Esophagus squamous epithelium (tissue), 5 donors: ENCODE measurements at regions not wholly inside any gene's neighbourhood (a gene's known extent, or its start where the extent isn't known, plus 50 kb on each side); places are given as distances from the start of the nearest gene placed in this dataset.

Experiments used
- DNase-seq: peaks from one replicate; lab custom pipeline; 2025; lab: John Stamatoyannopoulos, UW
- H3K27ac ChIP-seq, 4 donors: fragments of 200-600 bp; sonication (generic); one replicate each; pipeline ENCODE4 v1.5.1; 2016 to 2019; ENCODE audit warnings: mild to moderate bottlenecking in 1 of 4
- H3K27me3 ChIP-seq, 4 donors: fragments of 200-600 bp; sonication (generic); 1 replicate in 3 of 4; 2 replicates in 1 of 4; pipeline versions ENCODE4 v1.5.1 to v1.6.0; 2017 to 2021; ENCODE audit warnings: antibody characterized with exemption in 1 of 4
- H3K36me3 ChIP-seq, 3 donors: fragments of 200-600 bp; sonication (generic); one replicate each; pipeline ENCODE4 v1.5.1; 2016 to 2019
- H3K4me1 ChIP-seq, 3 donors: fragments of 200-600 bp; sonication (generic); one replicate each; pipeline ENCODE4 v1.5.1; 2017 to 2019
- H3K4me3 ChIP-seq, 4 donors: fragments of 200-600 bp; sonication (generic); 1 replicate in 3 of 4; 2 replicates in 1 of 4; pipeline ENCODE4 v1.5.1; 2016 to 2019; ENCODE audit warnings: mild to moderate bottlenecking in 2 of 4, moderate library complexity in 1 of 4
- H3K9me3 ChIP-seq, 3 donors: fragments of 200-600 bp; sonication (generic); one replicate each; pipeline ENCODE4 v1.5.1; 2016 to 2019
- POLR2A ChIP-seq, 4 donors: fragments of 450-650 bp; IDR thresholded peaks; one replicate each; pipeline ENCODE4 v1.6.1; 2017; ENCODE audit warnings: antibody characterized with exemption in 4 of 4, mild to moderate bottlenecking in 4 of 4, moderate library complexity in 3 of 4
- WGBS, 2 donors: methylation state at CpG; one replicate each; pipeline ENCODE4 v1.1.5; 2018; 5-methylcytosine and 5-hydroxymethylcytosine counted together
- intact Hi-C: fragments of 100-400 bp; cut with DNase I; formaldehyde crosslinking; loops from one replicate; pipeline ENCODE4 v1.15.0; 2022
- TF ChIP-seq, protein P1 (sequence below), 6 experiments: fragments of 450-650 bp in 4 of 6; fragments of 200-600 bp in 2 of 6; sonication (generic) in 2 of 6; IDR thresholded peaks; one replicate each; pipeline ENCODE4 v1.5.1; 2016 to 2019; ENCODE audit warnings: antibody characterized with exemption in 6 of 6, mild to moderate bottlenecking in 4 of 6, moderate library complexity in 4 of 6
- donor health status: DM: yes; HTN: yes; CAD: no.

- peaks cover 0 to 21% (median 0%) of the 10 kb centered on the region in 4 donors for H3K27me3 ChIP-seq
- H3K4me3 ChIP-seq = no peak overlapping the region
- H3K4me1 ChIP-seq = peaks cover 13 to 35% (median 24%) of the 10 kb centered on the region in 3 donors
- H3K9me3 ChIP-seq = no peaks in the 10 kb centered on the region
- 69 to 87% methylated on average over 6 to 8 of the region's 9 CpGs for WGBS, 2 donors
- no peak for DNase-seq
- no peak overlapping the region for H3K27ac ChIP-seq
- TF ChIP-seq, protein P1, sequence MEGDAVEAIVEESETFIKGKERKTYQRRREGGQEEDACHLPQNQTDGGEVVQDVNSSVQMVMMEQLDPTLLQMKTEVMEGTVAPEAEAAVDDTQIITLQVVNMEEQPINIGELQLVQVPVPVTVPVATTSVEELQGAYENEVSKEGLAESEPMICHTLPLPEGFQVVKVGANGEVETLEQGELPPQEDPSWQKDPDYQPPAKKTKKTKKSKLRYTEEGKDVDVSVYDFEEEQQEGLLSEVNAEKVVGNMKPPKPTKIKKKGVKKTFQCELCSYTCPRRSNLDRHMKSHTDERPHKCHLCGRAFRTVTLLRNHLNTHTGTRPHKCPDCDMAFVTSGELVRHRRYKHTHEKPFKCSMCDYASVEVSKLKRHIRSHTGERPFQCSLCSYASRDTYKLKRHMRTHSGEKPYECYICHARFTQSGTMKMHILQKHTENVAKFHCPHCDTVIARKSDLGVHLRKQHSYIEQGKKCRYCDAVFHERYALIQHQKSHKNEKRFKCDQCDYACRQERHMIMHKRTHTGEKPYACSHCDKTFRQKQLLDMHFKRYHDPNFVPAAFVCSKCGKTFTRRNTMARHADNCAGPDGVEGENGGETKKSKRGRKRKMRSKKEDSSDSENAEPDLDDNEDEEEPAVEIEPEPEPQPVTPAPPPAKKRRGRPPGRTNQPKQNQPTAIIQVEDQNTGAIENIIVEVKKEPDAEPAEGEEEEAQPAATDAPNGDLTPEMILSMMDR (IDR thresholded peaks at IDR 0.05) = no peak
- TF ChIP-seq POLR2A (IDR thresholded peaks at IDR 0.05) = no peak
- no peaks in the 10 kb centered on the region for H3K36me3 ChIP-seq
- intact Hi-C loops = no loop called here
These were observed 98.9 kb upstream of the WNT4 start for GRCh38 chr1:22241811-22242210.

- 40 to 79% methylated on average over 1 to 3 of the region's 9 CpGs for WGBS, 2 donors
- TF ChIP-seq POLR2A (IDR thresholded peaks at IDR 0.05) = no peak
- TF ChIP-seq, protein P1 (IDR thresholded peaks at IDR 0.05) = no peak
- no peaks in the 10 kb centered on the region for H3K36me3 ChIP-seq
- no peak for DNase-seq
- no peak overlapping the region for H3K4me3 ChIP-seq
- intact Hi-C loops = no loop called here
- peaks cover 0 to 46% (median 0%) of the 10 kb centered on the region in 4 donors for H3K27me3 ChIP-seq
- H3K9me3 ChIP-seq = no peaks in the 10 kb centered on the region
- no peak overlapping the region for H3K27ac ChIP-seq
- H3K4me1 ChIP-seq = peaks cover 0 to 1% (median 0%) of the 10 kb centered on the region in 3 donors
These were observed 102.3 kb upstream of the WNT4 start for GRCh38 chr1:22245100-22245650.

- 17 to 44% methylated on average over 1 to 4 of the region's 8 CpGs for WGBS, 2 donors
- intact Hi-C loops = no loop called here
- TF ChIP-seq POLR2A (IDR thresholded peaks at IDR 0.05) = no peak
- TF ChIP-seq, protein P1 (IDR thresholded peaks at IDR 0.05) = no peak
- Histone ChIP-seq H3K27me3 (peaks cover 0 to 51% (median 0%) of the 10 kb centered on the region in 4 donors), H3K36me3 (no peaks in the 10 kb centered on the region), H3K4me1 (no peaks in the 10 kb centered on the region), H3K4me3 (no peak overlapping the region), H3K27ac (no peak overlapping the region), H3K9me3 (no peaks in the 10 kb centered on the region)
- no peak for DNase-seq
These were observed 102.8 kb upstream of the WNT4 start for GRCh38 chr1:22245726-22246125.

GRCh38 chr1:22246755-22247480 lies 104.0 kb upstream of the WNT4 start:
- H3K4me3 ChIP-seq = no peak overlapping the region
- 65 to 67% methylated on average over 1 to 3 of the region's 3 CpGs for WGBS, 2 donors

More at GRCh38 chr1:22246755-22247480, 104.0 kb upstream of the WNT4 start:
- H3K27ac ChIP-seq = no peak overlapping the region
- TF ChIP-seq POLR2A (IDR thresholded peaks at IDR 0.05) = no peak
- TF ChIP-seq, protein P1 (IDR thresholded peaks at IDR 0.05) = no peak
- intact Hi-C loops = no loop called here
- no peak for DNase-seq
- peaks cover 0 to 54% (median 0%) of the 10 kb centered on the region in 4 donors for H3K27me3 ChIP-seq
- no peaks in the 10 kb centered on the region for H3K36me3 ChIP-seq
- H3K4me1 ChIP-seq = no peaks in the 10 kb centered on the region
- H3K9me3 ChIP-seq = no peaks in the 10 kb centered on the region
